ENCODE measurements at regions not wholly inside any gene's neighbourhood (a gene's known extent, or its start where the extent isn't known, plus 50 kb on each side); places are given as distances from the start of the nearest gene placed in this dataset.

- Histone ChIP-seq H3K27ac (replicated peaks) (no peak overlapping the region), H3K27me3 (ENCODE audit: insufficient read depth, poor library complexity, severe bottlenecking) (no peaks in the 10 kb centered on the region), H3K4me3 (replicated peaks; ENCODE audit: insufficient read depth, low read length) (no peak overlapping the region)
- TF ChIP-seq GABPA (IDR thresholded peaks at IDR 0.05; ENCODE audit: low read depth) (no peak), REST (IDR thresholded peaks at IDR 0.05; ENCODE audit: insufficient replicate concordance, low read depth) (no peak), CTCF (IDR thresholded peaks at IDR 0.05; ENCODE audit: insufficient read depth, low read length) (no peak), SPI1 (IDR thresholded peaks at IDR 0.05; ENCODE audit: borderline replicate concordance, low read depth) (no peak), POLR2AphosphoS5 (IDR thresholded peaks at IDR 0.05; ENCODE audit: low read depth) (no peak)
- DNase-seq (ENCODE audit: low read depth in 1 of 2, low spot score in 1 of 2), result no peak
Observed at GRCh38 chr4:147136751-147137150, 191.1 kb upstream of the TTC29 start.

GRCh38 chr4:147137280-147137679 is 191.6 kb upstream of the TTC29 start:
- no peak for DNase-seq (ENCODE audit: low read depth in 1 of 2, low spot score in 1 of 2)
- Histone ChIP-seq H3K4me3 (replicated peaks; ENCODE audit: insufficient read depth, low read length) (no peak overlapping the region), H3K27ac (replicated peaks) (no peak overlapping the region), H3K27me3 (ENCODE audit: insufficient read depth, poor library complexity, severe bottlenecking) (no peaks in the 10 kb centered on the region)
- no peak for TF ChIP-seq CTCF (IDR thresholded peaks at IDR 0.05; ENCODE audit: insufficient read depth, low read length)
- TF ChIP-seq SPI1 (IDR thresholded peaks at IDR 0.05; ENCODE audit: borderline replicate concordance, low read depth), result no peak
- no peak for TF ChIP-seq GABPA (IDR thresholded peaks at IDR 0.05; ENCODE audit: low read depth)
- no peak for TF ChIP-seq POLR2AphosphoS5 (IDR thresholded peaks at IDR 0.05; ENCODE audit: low read depth)
- TF ChIP-seq REST (IDR thresholded peaks at IDR 0.05; ENCODE audit: insufficient replicate concordance, low read depth), result no peak

- no peak for TF ChIP-seq POLR2AphosphoS5 (IDR thresholded peaks at IDR 0.05; ENCODE audit: low read depth)
- TF ChIP-seq CTCF (IDR thresholded peaks at IDR 0.05; ENCODE audit: insufficient read depth, low read length), result no peak
- TF ChIP-seq GABPA (IDR thresholded peaks at IDR 0.05; ENCODE audit: low read depth), result no peak
- no peak for TF ChIP-seq SPI1 (IDR thresholded peaks at IDR 0.05; ENCODE audit: borderline replicate concordance, low read depth)
- no peak for TF ChIP-seq REST (IDR thresholded peaks at IDR 0.05; ENCODE audit: insufficient replicate concordance, low read depth)
- no peaks in the 10 kb centered on the region for H3K27me3 ChIP-seq (ENCODE audit: insufficient read depth, poor library complexity, severe bottlenecking)
- no peak overlapping the region for H3K4me3 ChIP-seq (replicated peaks; ENCODE audit: insufficient read depth, low read length)
- no peak overlapping the region for H3K27ac ChIP-seq (replicated peaks)
- DNase-seq (ENCODE audit: low read depth in 1 of 2, low spot score in 1 of 2), result no peak
Observed at GRCh38 chr4:147138171-147138570, 192.5 kb upstream of the TTC29 start.
